ENCODE measurements at regions not wholly inside any gene's neighbourhood (a gene's known extent, or its start where the extent isn't known, plus 50 kb on each side); places are given as distances from the start of the nearest gene placed in this dataset.

GRCh38 chr18:73264562-73264921 lies 396.8 kb upstream of the NETO1 start:
- Histone ChIP-seq H3K27ac (replicated peaks) (no peak overlapping the region), H3K27me3 (ENCODE audit: low read depth) (no peaks in the 10 kb centered on the region), H3K9me3 (replicated peaks) (no peaks in the 10 kb centered on the region), H3K36me3 (no peaks in the 10 kb centered on the region), H3K4me3 (no peak overlapping the region), H3K4me1 (no peaks in the 10 kb centered on the region)
- no peak for DNase-seq
- intact Hi-C loops (cut with micrococcal nuclease) = no loop called here
- TF ChIP-seq CTCF (IDR thresholded peaks at IDR 0.05; ENCODE audit: borderline replicate concordance) = no peak

GRCh38 chr18:73261923-73262322 lies 394.1 kb upstream of the NETO1 start:
- no peaks in the 10 kb centered on the region for H3K9me3 ChIP-seq (replicated peaks)
- no peaks in the 10 kb centered on the region for H3K4me1 ChIP-seq
- no peak for TF ChIP-seq CTCF (IDR thresholded peaks at IDR 0.05; ENCODE audit: borderline replicate concordance)
- H3K36me3 ChIP-seq = no peaks in the 10 kb centered on the region
- no peak overlapping the region for H3K4me3 ChIP-seq
- intact Hi-C loops (cut with micrococcal nuclease) = no loop called here
- H3K27ac ChIP-seq (replicated peaks) = no peak overlapping the region
- DNase-seq = no peak
- no peaks in the 10 kb centered on the region for H3K27me3 ChIP-seq (ENCODE audit: low read depth)

- Histone ChIP-seq H3K36me3 (no peaks in the 10 kb centered on the region), H3K27ac (replicated peaks) (no peak overlapping the region), H3K4me1 (no peaks in the 10 kb centered on the region), H3K9me3 (replicated peaks) (no peaks in the 10 kb centered on the region), H3K4me3 (no peak overlapping the region), H3K27me3 (ENCODE audit: low read depth) (no peaks in the 10 kb centered on the region)
- no peak for TF ChIP-seq CTCF (IDR thresholded peaks at IDR 0.05; ENCODE audit: borderline replicate concordance)
- no peak for DNase-seq
- intact Hi-C loops (cut with micrococcal nuclease) = no loop called here
These were observed 393.5 kb upstream of the NETO1 start for GRCh38 chr18:73261243-73261642.

- no peaks in the 10 kb centered on the region for H3K9me3 ChIP-seq (replicated peaks)
- no peaks in the 10 kb centered on the region for H3K27me3 ChIP-seq (ENCODE audit: low read depth)
- intact Hi-C loops (cut with micrococcal nuclease) = no loop called here
- TF ChIP-seq CTCF (IDR thresholded peaks at IDR 0.05; ENCODE audit: borderline replicate concordance) = no peak
- H3K4me1 ChIP-seq = no peaks in the 10 kb centered on the region
- no peak overlapping the region for H3K4me3 ChIP-seq
- H3K36me3 ChIP-seq = no peaks in the 10 kb centered on the region
- H3K27ac ChIP-seq (replicated peaks) = no peak overlapping the region
- DNase-seq = no peak
These were observed 390.7 kb upstream of the NETO1 start for GRCh38 chr18:73258375-73259087.

- H3K4me3 ChIP-seq = no peak overlapping the region
- no peak for DNase-seq
- no peaks in the 10 kb centered on the region for H3K27me3 ChIP-seq (ENCODE audit: low read depth)
- no peaks in the 10 kb centered on the region for H3K9me3 ChIP-seq (replicated peaks)
- no peak for TF ChIP-seq CTCF (IDR thresholded peaks at IDR 0.05; ENCODE audit: borderline replicate concordance)
- no peaks in the 10 kb centered on the region for H3K4me1 ChIP-seq
- H3K36me3 ChIP-seq = no peaks in the 10 kb centered on the region
- no peak overlapping the region for H3K27ac ChIP-seq (replicated peaks)
- intact Hi-C loops (cut with micrococcal nuclease) = no loop called here
These were observed 386.8 kb upstream of the NETO1 start for GRCh38 chr18:73254564-73254963.

Measured in left ventricle myocardium inferior (tissue), 1 donor.